ENCODE measurements at regions not wholly inside any gene's neighbourhood (a gene's known extent, or its start where the extent isn't known, plus 50 kb on each side); places are given as distances from the start of the nearest gene placed in this dataset.

DNA sequence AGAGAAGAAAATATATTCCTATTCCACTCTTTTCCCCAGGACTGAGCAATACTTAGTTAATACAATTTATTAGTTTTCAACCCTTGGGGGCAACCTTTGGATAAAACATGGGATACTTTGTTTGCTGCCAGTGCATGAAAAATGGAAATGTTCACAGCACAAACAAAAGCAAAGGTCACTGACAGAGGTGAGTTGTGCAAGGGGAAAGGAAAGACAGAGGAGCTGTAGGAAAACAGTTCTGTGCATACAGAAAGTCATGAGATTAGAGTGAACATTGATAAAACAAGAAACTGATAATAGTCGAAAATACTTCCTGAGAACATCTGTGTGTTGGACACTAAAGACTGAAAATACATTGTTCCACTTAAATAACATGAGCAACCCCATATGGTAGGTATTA lies 779.8 kb downstream of the TLE4 start:
- Histone ChIP-seq H3K4me3 (ENCODE audit: low read length) (no peak overlapping the region), H3K4me1 (ENCODE audit: insufficient read depth, low read length) (no peaks in the 10 kb centered on the region), H3K9me3 (ENCODE audit: low read length) (no peaks in the 10 kb centered on the region), H3K27me3 (ENCODE audit: insufficient read depth, low read length, poor library complexity, severe bottlenecking) (no peaks in the 10 kb centered on the region), H3K36me3 (ENCODE audit: insufficient read depth, low read length) (no peaks in the 10 kb centered on the region), H3K27ac (ENCODE audit: low read depth, low read length) (no peak overlapping the region)
- Mint-ChIP-seq H3K27ac (no peak overlapping the region), H3K27me3 (no peaks in the 10 kb centered on the region), H3K4me3 (no peak overlapping the region), H3K36me3 (no peaks in the 10 kb centered on the region), H3K4me1 (no peaks in the 10 kb centered on the region), H3K9me3 (peaks cover 0 to 11% (median 0%) of the 10 kb centered on the region in 5 donors)
- no peak for DNase-seq
- CTCF ChIA-PET = no interaction called here
- POLR2A ChIA-PET = no interaction called here

DNA sequence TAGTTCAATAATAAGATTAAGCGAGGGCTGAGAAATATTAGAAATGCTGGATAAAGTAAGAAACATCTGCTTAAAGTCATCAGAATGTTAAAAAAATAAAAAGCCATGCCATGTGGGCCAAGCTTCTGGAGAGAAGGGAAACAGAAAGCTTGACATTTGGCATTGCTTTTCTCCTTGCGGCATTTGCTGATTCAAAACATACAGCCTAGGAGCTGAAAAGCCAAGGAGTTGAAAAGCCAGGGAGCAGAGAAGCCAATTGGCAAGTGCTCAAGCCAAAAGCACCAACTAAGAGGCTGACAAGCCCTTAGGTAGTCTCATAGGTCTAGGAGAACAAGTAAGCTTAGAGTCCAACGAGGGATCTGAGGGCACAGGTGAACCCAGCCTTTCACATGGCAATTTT lies 754.3 kb downstream of the TLE4 start:
- peaks cover 0 to 14% (median 2%) of the 10 kb centered on the region in 5 donors for H3K9me3 Mint-ChIP-seq
- no peak overlapping the region for H3K4me3 ChIP-seq (ENCODE audit: low read length)
- H3K4me1 ChIP-seq (ENCODE audit: insufficient read depth, low read length) = no peaks in the 10 kb centered on the region
- no peak overlapping the region for H3K27ac ChIP-seq (ENCODE audit: low read depth, low read length)
- CTCF ChIA-PET = no interaction called here
- POLR2A ChIA-PET = no interaction called here
- H3K36me3 ChIP-seq (ENCODE audit: insufficient read depth, low read length) = no peaks in the 10 kb centered on the region
- DNase-seq = no peak
- no peaks in the 10 kb centered on the region for H3K27me3 ChIP-seq (ENCODE audit: insufficient read depth, low read length, poor library complexity, severe bottlenecking)
- no peaks in the 10 kb centered on the region for H3K9me3 ChIP-seq (ENCODE audit: low read length)
- H3K27ac Mint-ChIP-seq = no peak overlapping the region
- H3K4me1 Mint-ChIP-seq = no peaks in the 10 kb centered on the region
- no peaks in the 10 kb centered on the region for H3K36me3 Mint-ChIP-seq
- H3K4me3 Mint-ChIP-seq = no peak overlapping the region
- no peaks in the 10 kb centered on the region for H3K27me3 Mint-ChIP-seq

DNA sequence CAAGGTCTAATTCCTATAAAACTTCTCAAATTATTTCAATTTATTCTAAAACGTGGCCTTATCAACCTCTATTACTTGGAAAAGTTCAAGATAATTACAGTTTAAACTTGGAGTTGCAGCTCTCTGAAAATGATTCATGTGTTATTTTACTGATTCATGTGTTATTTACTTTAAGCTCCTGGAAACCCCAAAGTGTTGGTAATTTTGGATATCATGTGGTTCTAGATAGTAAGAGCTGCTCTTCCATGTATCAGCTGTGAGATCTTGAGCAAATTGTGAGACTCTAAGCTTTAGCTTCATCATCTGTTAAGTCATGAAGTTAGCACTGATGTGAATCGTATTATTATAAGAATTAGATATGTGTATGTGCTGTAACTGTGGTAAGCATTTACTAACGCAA lies 749.2 kb downstream of the TLE4 start:
- no peaks in the 10 kb centered on the region for H3K4me1 ChIP-seq (ENCODE audit: insufficient read depth, low read length)
- Mint-ChIP-seq H3K4me1 (no peaks in the 10 kb centered on the region), H3K27ac (no peak overlapping the region), H3K9me3 (peaks cover 0 to 19% (median 2%) of the 10 kb centered on the region in 5 donors), H3K27me3 (no peaks in the 10 kb centered on the region), H3K36me3 (no peaks in the 10 kb centered on the region), H3K4me3 (no peak overlapping the region)
- no peaks in the 10 kb centered on the region for H3K27me3 ChIP-seq (ENCODE audit: insufficient read depth, low read length, poor library complexity, severe bottlenecking)
- no peak overlapping the region for H3K4me3 ChIP-seq (ENCODE audit: low read length)
- no peak overlapping the region for H3K27ac ChIP-seq (ENCODE audit: low read depth, low read length)
- DNase-seq = no peak
- H3K36me3 ChIP-seq (ENCODE audit: insufficient read depth, low read length) = no peaks in the 10 kb centered on the region
- no peaks in the 10 kb centered on the region for H3K9me3 ChIP-seq (ENCODE audit: low read length)
- ChIA-PET POLR2A (no interaction called here), CTCF (no interaction called here)

DNA sequence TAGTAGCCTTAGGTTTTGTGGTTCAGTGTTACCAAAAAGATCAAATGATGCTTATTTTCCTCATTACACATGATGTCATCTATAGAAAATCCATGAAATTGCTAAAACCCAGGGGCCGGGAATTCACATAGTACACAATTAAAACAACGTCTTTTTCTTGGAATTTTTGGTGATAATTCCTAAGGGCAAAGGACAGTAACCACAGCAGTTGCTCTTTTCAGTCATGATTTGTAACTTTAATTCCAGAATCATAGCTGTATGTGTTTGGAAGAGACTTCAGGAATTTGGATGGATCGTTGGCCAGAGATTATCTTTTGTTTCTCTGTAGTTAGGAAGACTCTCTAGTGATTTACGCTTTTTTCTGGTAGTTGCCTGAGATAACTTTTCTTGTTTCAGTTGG lies 748.7 kb downstream of the TLE4 start:
- Histone ChIP-seq H3K36me3 (ENCODE audit: insufficient read depth, low read length) (no peaks in the 10 kb centered on the region), H3K27ac (ENCODE audit: low read depth, low read length) (no peak overlapping the region), H3K27me3 (ENCODE audit: insufficient read depth, low read length, poor library complexity, severe bottlenecking) (no peaks in the 10 kb centered on the region), H3K4me1 (ENCODE audit: insufficient read depth, low read length) (no peaks in the 10 kb centered on the region), H3K4me3 (ENCODE audit: low read length) (no peak overlapping the region), H3K9me3 (ENCODE audit: low read length) (no peaks in the 10 kb centered on the region)
- Mint-ChIP-seq H3K4me1 (no peaks in the 10 kb centered on the region), H3K4me3 (no peak overlapping the region), H3K9me3 (peaks cover 0 to 20% (median 2%) of the 10 kb centered on the region in 5 donors), H3K27me3 (no peaks in the 10 kb centered on the region), H3K27ac (no peak overlapping the region), H3K36me3 (no peaks in the 10 kb centered on the region)
- no peak for DNase-seq
- ChIA-PET CTCF (no interaction called here), POLR2A (no interaction called here)

DNA sequence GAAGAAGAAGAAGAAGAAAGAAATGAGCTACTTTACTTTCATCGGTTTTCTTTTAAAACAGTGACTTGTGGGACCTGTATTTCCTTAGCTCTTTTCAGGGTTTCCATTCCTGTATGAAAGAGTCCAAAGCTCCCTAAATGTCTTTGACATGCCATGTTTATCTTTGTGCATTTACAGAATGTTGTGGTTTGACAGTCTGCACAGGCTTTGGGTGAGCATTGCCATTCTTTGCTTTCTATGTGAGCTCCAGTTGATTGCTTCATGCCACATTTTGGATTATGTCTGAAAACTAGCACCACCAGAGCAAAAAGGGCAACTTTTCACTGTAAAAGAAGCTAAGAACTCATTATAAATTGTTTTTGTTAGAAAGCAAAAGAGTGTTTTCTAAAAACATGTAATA lies 733.4 kb downstream of the TLE4 start:
- no peak overlapping the region for H3K27ac ChIP-seq (ENCODE audit: low read depth, low read length)
- CTCF ChIA-PET = no interaction called here
- DNase-seq = no peak
- Mint-ChIP-seq H3K9me3 (peaks cover 0 to 8% (median 0%) of the 10 kb centered on the region in 5 donors), H3K36me3 (no peaks in the 10 kb centered on the region), H3K27ac (no peak overlapping the region), H3K4me3 (no peak overlapping the region), H3K4me1 (no peaks in the 10 kb centered on the region), H3K27me3 (peaks cover 0 to 4% of the 10 kb centered on the region in 2 donors)
- POLR2A ChIA-PET = no interaction called here
- H3K36me3 ChIP-seq (ENCODE audit: insufficient read depth, low read length) = no peaks in the 10 kb centered on the region
- H3K4me3 ChIP-seq (ENCODE audit: low read length) = no peak overlapping the region
- H3K9me3 ChIP-seq (ENCODE audit: low read length) = no peaks in the 10 kb centered on the region
- H3K27me3 ChIP-seq (ENCODE audit: insufficient read depth, low read length, poor library complexity, severe bottlenecking) = no peaks in the 10 kb centered on the region
- H3K4me1 ChIP-seq (ENCODE audit: insufficient read depth, low read length) = no peaks in the 10 kb centered on the region

DNA sequence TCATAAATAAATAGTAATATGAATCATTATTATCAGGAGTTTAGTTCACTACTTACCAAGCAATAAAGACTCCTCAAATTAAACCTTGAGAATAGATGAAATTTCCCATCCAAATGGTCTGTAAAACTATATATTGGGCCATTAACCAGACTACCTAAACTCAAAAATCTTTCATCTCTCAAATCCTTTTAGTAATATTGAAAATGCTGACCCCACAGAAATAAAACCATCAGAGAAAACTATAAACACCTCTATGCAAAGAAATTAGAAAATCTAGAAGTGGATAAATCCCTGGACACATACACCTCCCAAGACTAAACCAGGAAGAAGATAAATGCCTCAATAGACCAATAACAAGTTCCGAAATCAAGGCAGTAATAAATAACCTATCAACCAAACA lies 723.2 kb downstream of the TLE4 start:
- H3K27me3 Mint-ChIP-seq = no peaks in the 10 kb centered on the region
- no peak overlapping the region for H3K4me3 Mint-ChIP-seq
- H3K9me3 ChIP-seq (ENCODE audit: low read length) = no peaks in the 10 kb centered on the region
- CTCF ChIA-PET = no interaction called here
- no peaks in the 10 kb centered on the region for H3K4me1 Mint-ChIP-seq
- no peak for DNase-seq
- H3K36me3 ChIP-seq (ENCODE audit: insufficient read depth, low read length) = no peaks in the 10 kb centered on the region
- no peak overlapping the region for H3K27ac ChIP-seq (ENCODE audit: low read depth, low read length)
- peaks cover 2 to 23% (median 3%) of the 10 kb centered on the region in 5 donors for H3K9me3 Mint-ChIP-seq
- no peaks in the 10 kb centered on the region for H3K4me1 ChIP-seq (ENCODE audit: insufficient read depth, low read length)
- POLR2A ChIA-PET = no interaction called here
- no peaks in the 10 kb centered on the region for H3K27me3 ChIP-seq (ENCODE audit: insufficient read depth, low read length, poor library complexity, severe bottlenecking)
- no peak overlapping the region for H3K4me3 ChIP-seq (ENCODE audit: low read length)
- H3K27ac Mint-ChIP-seq = no peak overlapping the region
- H3K36me3 Mint-ChIP-seq = no peaks in the 10 kb centered on the region

DNA sequence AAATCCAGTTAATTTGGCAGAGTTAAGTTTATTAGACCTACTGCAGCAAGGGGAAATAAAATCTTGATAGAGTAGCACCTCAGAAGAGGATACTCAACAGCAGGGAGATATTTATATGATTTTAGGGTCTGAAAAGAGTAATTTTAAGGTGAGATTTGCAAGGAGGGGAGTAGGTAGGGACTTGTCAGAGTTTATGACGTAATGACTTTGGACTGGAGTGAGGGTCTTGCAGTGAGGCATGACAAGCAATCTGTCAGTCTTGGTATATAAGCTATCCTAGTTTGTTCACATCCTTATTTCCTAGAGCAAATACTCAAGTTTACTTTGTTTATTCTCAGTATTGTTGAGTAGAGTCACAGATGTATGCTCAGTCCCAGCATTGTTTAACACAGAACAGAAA lies 722.6 kb downstream of the TLE4 start:
- Histone ChIP-seq H3K36me3 (ENCODE audit: insufficient read depth, low read length) (no peaks in the 10 kb centered on the region), H3K27me3 (ENCODE audit: insufficient read depth, low read length, poor library complexity, severe bottlenecking) (no peaks in the 10 kb centered on the region), H3K4me3 (ENCODE audit: low read length) (no peak overlapping the region), H3K4me1 (ENCODE audit: insufficient read depth, low read length) (no peaks in the 10 kb centered on the region), H3K27ac (ENCODE audit: low read depth, low read length) (no peak overlapping the region), H3K9me3 (ENCODE audit: low read length) (no peaks in the 10 kb centered on the region)
- Mint-ChIP-seq H3K27me3 (no peaks in the 10 kb centered on the region), H3K27ac (no peak overlapping the region), H3K36me3 (no peaks in the 10 kb centered on the region), H3K4me3 (no peak overlapping the region), H3K9me3 (peaks cover 2 to 23% (median 5%) of the 10 kb centered on the region in 5 donors), H3K4me1 (no peaks in the 10 kb centered on the region)
- POLR2A ChIA-PET = no interaction called here
- CTCF ChIA-PET = no interaction called here
- no peak for DNase-seq

DNA sequence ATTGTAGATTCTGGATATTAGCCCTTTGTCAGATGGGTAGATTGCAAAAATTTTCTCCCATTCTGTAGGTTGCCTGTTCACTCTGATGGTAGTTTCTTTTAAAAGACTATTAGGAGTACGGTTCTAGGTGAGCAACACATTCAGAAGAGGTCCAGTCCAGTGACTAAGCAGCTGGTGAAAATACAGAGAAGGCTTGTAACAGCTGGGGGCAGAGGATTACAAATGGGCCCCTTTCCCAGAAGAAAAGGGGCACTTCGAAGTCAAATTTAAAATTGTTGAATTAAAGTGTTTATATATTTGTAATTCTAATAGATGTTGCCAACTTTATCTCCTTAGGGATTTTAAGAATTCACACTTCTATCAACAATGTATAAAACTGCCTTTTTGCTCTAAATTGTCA lies 720.5 kb downstream of the TLE4 start:
- Histone ChIP-seq H3K36me3 (ENCODE audit: insufficient read depth, low read length) (no peaks in the 10 kb centered on the region), H3K27ac (ENCODE audit: low read depth, low read length) (no peak overlapping the region), H3K9me3 (ENCODE audit: low read length) (no peaks in the 10 kb centered on the region), H3K4me1 (ENCODE audit: insufficient read depth, low read length) (no peaks in the 10 kb centered on the region), H3K27me3 (ENCODE audit: insufficient read depth, low read length, poor library complexity, severe bottlenecking) (no peaks in the 10 kb centered on the region), H3K4me3 (ENCODE audit: low read length) (no peak overlapping the region)
- Mint-ChIP-seq H3K4me1 (no peaks in the 10 kb centered on the region), H3K36me3 (no peaks in the 10 kb centered on the region), H3K27ac (no peak overlapping the region), H3K4me3 (no peak overlapping the region), H3K9me3 (peaks cover 2 to 15% (median 6%) of the 10 kb centered on the region in 5 donors), H3K27me3 (no peaks in the 10 kb centered on the region)
- ChIA-PET CTCF (no interaction called here), POLR2A (no interaction called here)
- DNase-seq = no peak

DNA sequence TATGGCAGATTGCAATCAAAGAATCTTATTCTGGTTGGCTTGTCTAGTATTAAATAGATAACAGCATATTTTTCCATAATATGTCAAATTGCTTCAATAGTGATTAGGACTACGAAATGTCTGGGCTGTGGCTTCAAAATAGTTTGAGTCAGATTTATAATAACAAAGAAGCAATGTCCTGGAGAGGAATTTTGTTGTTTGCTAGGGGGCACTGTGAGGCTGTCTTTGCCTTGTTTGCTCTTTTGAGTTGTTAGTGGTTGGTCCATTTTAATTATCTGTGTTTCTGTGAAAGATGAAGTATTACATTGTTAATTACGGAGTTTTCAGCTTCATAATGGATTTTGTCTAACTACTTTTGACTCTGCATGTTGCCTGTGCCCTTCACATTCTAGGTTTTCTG lies 713.6 kb downstream of the TLE4 start:
- H3K4me3 ChIP-seq (ENCODE audit: low read length) = no peak overlapping the region
- no peak overlapping the region for H3K27ac ChIP-seq (ENCODE audit: low read depth, low read length)
- no peaks in the 10 kb centered on the region for H3K9me3 ChIP-seq (ENCODE audit: low read length)
- peaks cover 0 to 3% (median 2%) of the 10 kb centered on the region in 5 donors for H3K9me3 Mint-ChIP-seq
- CTCF ChIA-PET = no interaction called here
- peaks cover 0 to 1% of the 10 kb centered on the region in 2 donors for H3K27me3 Mint-ChIP-seq
- POLR2A ChIA-PET = no interaction called here
- no peak for DNase-seq
- H3K4me3 Mint-ChIP-seq = no peak overlapping the region
- no peaks in the 10 kb centered on the region for H3K4me1 Mint-ChIP-seq
- no peaks in the 10 kb centered on the region for H3K36me3 Mint-ChIP-seq
- H3K27ac Mint-ChIP-seq = no peak overlapping the region
- no peaks in the 10 kb centered on the region for H3K27me3 ChIP-seq (ENCODE audit: insufficient read depth, low read length, poor library complexity, severe bottlenecking)
- no peaks in the 10 kb centered on the region for H3K4me1 ChIP-seq (ENCODE audit: insufficient read depth, low read length)
- no peaks in the 10 kb centered on the region for H3K36me3 ChIP-seq (ENCODE audit: insufficient read depth, low read length)
